ENCODE measurements at regions not wholly inside any gene's neighbourhood (a gene's known extent, or its start where the extent isn't known, plus 50 kb on each side); places are given as distances from the start of the nearest gene placed in this dataset.

GRCh38 chr1:91166106-91166712 is 144.4 kb upstream of the ZNF644 start:
- in situ Hi-C loops (cut with MboI; ENCODE audit: low sequenced_read_pairs): loop anchor here (5.0 to 25.0 kb wide), 4 partner anchors 111 to 1054 kb away; partner anchors contain the start of genes BARHL2 and BRDT
- no peaks in the 10 kb centered on the region for H3K36me3 ChIP-seq (replicated peaks)

GRCh38 chr1:91165033-91165654 is 143.3 kb upstream of the ZNF644 start:
- in situ Hi-C loops (cut with MboI; ENCODE audit: low sequenced_read_pairs): loop anchor here (5.0 to 25.0 kb wide), 4 partner anchors 112 to 1053 kb away; partner anchors contain the start of genes BARHL2 and BRDT
- H3K4me1 ChIP-seq: no peaks in the 10 kb centered on the region
- no peaks in the 10 kb centered on the region for H3K9me3 ChIP-seq
- H3K4me3 ChIP-seq: no peak overlapping the region
- H3K36me3 ChIP-seq (replicated peaks): no peaks in the 10 kb centered on the region
- peak; percentile 50 to 91 for DNase-seq (ENCODE audit: low spot score in 2 of 2)
- H3K27me3 ChIP-seq (ENCODE audit: low read depth): no peaks in the 10 kb centered on the region

More at GRCh38 chr1:91166106-91166712, 144.4 kb upstream of the ZNF644 start:
- H3K27me3 ChIP-seq (ENCODE audit: low read depth): no peaks in the 10 kb centered on the region
- DNase-seq (ENCODE audit: low spot score in 2 of 2): peak; percentile 68 to 75
- H3K4me1 ChIP-seq: no peaks in the 10 kb centered on the region
- H3K9me3 ChIP-seq: no peaks in the 10 kb centered on the region
- H3K4me3 ChIP-seq: no peak overlapping the region

- DNase-seq (ENCODE audit: low spot score in 2 of 2): no peak
- H3K4me1 ChIP-seq: no peaks in the 10 kb centered on the region
- no peaks in the 10 kb centered on the region for H3K27me3 ChIP-seq (ENCODE audit: low read depth)
- no peaks in the 10 kb centered on the region for H3K36me3 ChIP-seq (replicated peaks)
- H3K4me3 ChIP-seq: no peak overlapping the region
- in situ Hi-C loops (cut with MboI; ENCODE audit: low sequenced_read_pairs): loop anchor here (25.0 kb wide), 3 partner anchors 450 to 1050 kb away; partner anchors contain the start of genes BARHL2 and BRDT
- H3K9me3 ChIP-seq: no peaks in the 10 kb centered on the region
Observed at GRCh38 chr1:91162613-91163012, 140.8 kb upstream of the ZNF644 start.

GRCh38 chr1:91161749-91162148 is 139.9 kb upstream of the ZNF644 start:
- H3K27me3 ChIP-seq (ENCODE audit: low read depth): no peaks in the 10 kb centered on the region
- H3K4me3 ChIP-seq: no peak overlapping the region
- H3K36me3 ChIP-seq (replicated peaks): no peaks in the 10 kb centered on the region
- H3K4me1 ChIP-seq: no peaks in the 10 kb centered on the region
- in situ Hi-C loops (cut with MboI; ENCODE audit: low sequenced_read_pairs): loop anchor here (25.0 kb wide), 3 partner anchors 449 to 1049 kb away; partner anchors contain the start of genes BARHL2 and BRDT
- no peaks in the 10 kb centered on the region for H3K9me3 ChIP-seq
- no peak for DNase-seq (ENCODE audit: low spot score in 2 of 2)

GRCh38 chr1:91161166-91161565 is 139.3 kb upstream of the ZNF644 start:
- H3K4me3 ChIP-seq: no peak overlapping the region
- in situ Hi-C loops (cut with MboI; ENCODE audit: low sequenced_read_pairs): loop anchor here (25.0 kb wide), 3 partner anchors 449 to 1049 kb away; partner anchors contain the start of genes BARHL2 and BRDT
- no peaks in the 10 kb centered on the region for H3K9me3 ChIP-seq
- no peaks in the 10 kb centered on the region for H3K4me1 ChIP-seq
- DNase-seq (ENCODE audit: low spot score in 2 of 2): no peak
- no peaks in the 10 kb centered on the region for H3K27me3 ChIP-seq (ENCODE audit: low read depth)
- no peaks in the 10 kb centered on the region for H3K36me3 ChIP-seq (replicated peaks)

- no peak for DNase-seq (ENCODE audit: low spot score in 2 of 2)
- no peak overlapping the region for H3K4me3 ChIP-seq
- no peaks in the 10 kb centered on the region for H3K36me3 ChIP-seq (replicated peaks)
- no peaks in the 10 kb centered on the region for H3K9me3 ChIP-seq
- no peaks in the 10 kb centered on the region for H3K27me3 ChIP-seq (ENCODE audit: low read depth)
- in situ Hi-C loops (cut with MboI; ENCODE audit: low sequenced_read_pairs): loop anchor here (25.0 kb wide), 3 partner anchors 448 to 1048 kb away; partner anchors contain the start of genes BARHL2 and BRDT
- H3K4me1 ChIP-seq: no peaks in the 10 kb centered on the region
Observed at GRCh38 chr1:91160363-91161075, 138.7 kb upstream of the ZNF644 start.

GRCh38 chr1:91153341-91153740 is 131.5 kb upstream of the ZNF644 start:
- Histone ChIP-seq H3K9me3 (no peaks in the 10 kb centered on the region), H3K4me1 (no peaks in the 10 kb centered on the region), H3K36me3 (replicated peaks) (no peaks in the 10 kb centered on the region), H3K27me3 (ENCODE audit: low read depth) (no peaks in the 10 kb centered on the region), H3K4me3 (no peak overlapping the region)
- no peak for DNase-seq (ENCODE audit: low spot score in 2 of 2)
- in situ Hi-C loops (cut with MboI; ENCODE audit: low sequenced_read_pairs): loop anchor here (25.0 kb wide), 3 partner anchors 441 to 1041 kb away; partner anchors contain the start of genes BARHL2 and BRDT

- no peaks in the 10 kb centered on the region for H3K9me3 ChIP-seq
- H3K4me3 ChIP-seq: no peak overlapping the region
- H3K27me3 ChIP-seq (ENCODE audit: low read depth): no peaks in the 10 kb centered on the region
- H3K36me3 ChIP-seq (replicated peaks): no peaks in the 10 kb centered on the region
- no peak for DNase-seq (ENCODE audit: low spot score in 2 of 2)
- in situ Hi-C loops (cut with MboI; ENCODE audit: low sequenced_read_pairs): loop anchor here (25.0 kb wide), 3 partner anchors 440 to 1040 kb away; partner anchors contain the start of genes BARHL2 and BRDT
- no peaks in the 10 kb centered on the region for H3K4me1 ChIP-seq
Observed at GRCh38 chr1:91152331-91152730, 130.5 kb upstream of the ZNF644 start.

GRCh38 chr1:91151702-91152101 is 129.9 kb upstream of the ZNF644 start:
- H3K4me3 ChIP-seq: no peak overlapping the region
- no peaks in the 10 kb centered on the region for H3K9me3 ChIP-seq
- in situ Hi-C loops (cut with MboI; ENCODE audit: low sequenced_read_pairs): loop anchor here (25.0 kb wide), 3 partner anchors 439 to 1039 kb away; partner anchors contain the start of genes BARHL2 and BRDT
- H3K36me3 ChIP-seq (replicated peaks): no peaks in the 10 kb centered on the region
- DNase-seq (ENCODE audit: low spot score in 2 of 2): no peak
- H3K4me1 ChIP-seq: no peaks in the 10 kb centered on the region
- no peaks in the 10 kb centered on the region for H3K27me3 ChIP-seq (ENCODE audit: low read depth)

- Histone ChIP-seq H3K4me3 (no peak overlapping the region), H3K36me3 (replicated peaks) (no peaks in the 10 kb centered on the region), H3K4me1 (no peaks in the 10 kb centered on the region), H3K9me3 (no peaks in the 10 kb centered on the region), H3K27me3 (ENCODE audit: low read depth) (no peaks in the 10 kb centered on the region)
- no peak for DNase-seq (ENCODE audit: low spot score in 2 of 2)
- in situ Hi-C loops (cut with MboI; ENCODE audit: low sequenced_read_pairs): no loop called here
Observed at GRCh38 chr1:91148641-91149069, 126.8 kb upstream of the ZNF644 start.

- no peaks in the 10 kb centered on the region for H3K4me1 ChIP-seq
- no peaks in the 10 kb centered on the region for H3K27me3 ChIP-seq (ENCODE audit: low read depth)
- no peak overlapping the region for H3K4me3 ChIP-seq
- no peaks in the 10 kb centered on the region for H3K36me3 ChIP-seq (replicated peaks)
- no peak for DNase-seq (ENCODE audit: low spot score in 2 of 2)
- in situ Hi-C loops (cut with MboI; ENCODE audit: low sequenced_read_pairs): no loop called here
- no peaks in the 10 kb centered on the region for H3K9me3 ChIP-seq
Observed at GRCh38 chr1:91141858-91142257, 120.0 kb upstream of the ZNF644 start.

GRCh38 chr1:91138959-91139358 is 117.1 kb upstream of the ZNF644 start:
- no peak for DNase-seq (ENCODE audit: low spot score in 2 of 2)
- no peaks in the 10 kb centered on the region for H3K9me3 ChIP-seq
- H3K4me3 ChIP-seq: no peak overlapping the region
- H3K4me1 ChIP-seq: no peaks in the 10 kb centered on the region
- in situ Hi-C loops (cut with MboI; ENCODE audit: low sequenced_read_pairs): no loop called here
- no peaks in the 10 kb centered on the region for H3K36me3 ChIP-seq (replicated peaks)
- no peaks in the 10 kb centered on the region for H3K27me3 ChIP-seq (ENCODE audit: low read depth)

- Histone ChIP-seq H3K9me3 (no peaks in the 10 kb centered on the region), H3K27me3 (ENCODE audit: low read depth) (no peaks in the 10 kb centered on the region), H3K4me3 (no peak overlapping the region), H3K4me1 (no peaks in the 10 kb centered on the region), H3K36me3 (replicated peaks) (no peaks in the 10 kb centered on the region)
- no peak for DNase-seq (ENCODE audit: low spot score in 2 of 2)
- in situ Hi-C loops (cut with MboI; ENCODE audit: low sequenced_read_pairs): no loop called here
Observed at GRCh38 chr1:91137173-91137852, 115.5 kb upstream of the ZNF644 start.
